GM18526 (cell line): ENCODE measurements at regions not wholly inside any gene's neighbourhood (a gene's known extent, or its start where the extent isn't known, plus 50 kb on each side); places are given as distances from the start of the nearest gene placed in this dataset.

Source experiments
- POLR2A ChIP-seq: IDR thresholded peaks from 3 replicates; pipeline ENCODE4 v1.6.1; 2011; ENCODE audit not compliant: insufficient read length; ENCODE audit errors: extremely low read depth

- no peak for TF ChIP-seq POLR2A
These were observed 138.6 kb downstream of the B3GNT2 start for GRCh38 chr2:62334440-62335058.

GRCh38 chr2:62334009-62334408 lies 138.1 kb downstream of the B3GNT2 start:
- no peak for TF ChIP-seq POLR2A

GRCh38 chr2:62330959-62331358 lies 135.0 kb downstream of the B3GNT2 start:
- no peak for TF ChIP-seq POLR2A

- TF ChIP-seq POLR2A, result no peak
These were observed 133.9 kb downstream of the B3GNT2 start for GRCh38 chr2:62329797-62330196.

- no peak for TF ChIP-seq POLR2A
These were observed 130.8 kb downstream of the B3GNT2 start for GRCh38 chr2:62326735-62327134.

- no peak for TF ChIP-seq POLR2A
These were observed 129.5 kb downstream of the B3GNT2 start for GRCh38 chr2:62325398-62325797.

- no peak for TF ChIP-seq POLR2A
These were observed 125.7 kb downstream of the B3GNT2 start for GRCh38 chr2:62321380-62322289.

GRCh38 chr2:62320657-62321357 lies 124.9 kb downstream of the B3GNT2 start:
- TF ChIP-seq POLR2A, result no peak

GRCh38 chr2:62319070-62319469 lies 123.2 kb downstream of the B3GNT2 start:
- TF ChIP-seq POLR2A, result no peak

GRCh38 chr2:62315476-62315875 lies 119.6 kb downstream of the B3GNT2 start:
- no peak for TF ChIP-seq POLR2A

- TF ChIP-seq POLR2A, result no peak
These were observed 118.4 kb downstream of the B3GNT2 start for GRCh38 chr2:62314291-62314690.

- TF ChIP-seq POLR2A, result no peak
These were observed 117.7 kb downstream of the B3GNT2 start for GRCh38 chr2:62313449-62314227.

GRCh38 chr2:62309465-62310091 lies 113.7 kb downstream of the B3GNT2 start:
- peak; percentile 45 for TF ChIP-seq POLR2A

GRCh38 chr2:62309081-62309464 lies 113.2 kb downstream of the B3GNT2 start:
- no peak for TF ChIP-seq POLR2A

GRCh38 chr2:62307469-62308389 lies 111.8 kb downstream of the B3GNT2 start:
- TF ChIP-seq POLR2A, result no peak
